Heart right ventricle (tissue), 16 donors: ENCODE measurements at regions not wholly inside any gene's neighbourhood (a gene's known extent, or its start where the extent isn't known, plus 50 kb on each side); places are given as distances from the start of the nearest gene placed in this dataset.
"Not testable (repeated sequence)": the region's sequence is repeated elsewhere in the genome, so short reads cannot be mapped to it uniquely, and the experiment has no call there.

Experiments
- ATAC-seq, 8 donors: fragments of 200-7000 bp; cut with Tn5 transposase; one replicate each; pipeline ENCODE4 v1.9.1; 2020; ENCODE audit warnings: mild to moderate bottlenecking in 8 of 8, moderate library complexity in 8 of 8, moderate number of reproducible peaks in 1 of 8
- DNase-seq, 2 donors: peaks; one replicate each; pipeline ENCODE4 v3.0.0-alpha.2; 2020
- H3K27ac ChIP-seq, 10 donors: fragments of 200-600 bp; sonication (generic) in 2 of 10; one replicate each; pipeline versions ENCODE4 v1.5.0 to v1.8.0; 2020 to 2022; ENCODE audit warnings: mild to moderate bottlenecking in 3 of 10
- H3K27me3 ChIP-seq, 7 donors: fragments of 200-600 bp; one replicate each; pipeline ENCODE4 v1.8.0; 2021 to 2022; ENCODE audit warnings: mild to moderate bottlenecking in 2 of 7
- H3K36me3 ChIP-seq, 9 donors: fragments of 200-600 bp; sonication (generic) in 1 of 9; one replicate each; pipeline versions ENCODE4 v1.5.0 to v1.8.0; 2020 to 2022; ENCODE audit warnings: mild to moderate bottlenecking in 2 of 9
- H3K4me1 ChIP-seq, 9 donors: fragments of 200-600 bp; sonication (generic) in 1 of 9; one replicate each; pipeline versions ENCODE4 v1.5.0 to v1.8.0; 2020 to 2022; ENCODE audit warnings: mild to moderate bottlenecking in 4 of 9
- H3K4me3 ChIP-seq, 10 donors: fragments of 200-600 bp; sonication (generic) in 2 of 10; one replicate each; pipeline versions ENCODE4 v1.5.0 to v1.8.0; 2020 to 2022; ENCODE audit warnings: mild to moderate bottlenecking in 7 of 10, moderate library complexity in 2 of 10
- H3K9me3 ChIP-seq, 11 donors: fragments of 200-600 bp in 10 of 11; sonication (generic) in 2 of 11; one replicate each; pipeline versions ENCODE4 v1.5.0 to v1.8.0; 2013 to 2022; ENCODE audit warnings: mild to moderate bottlenecking in 2 of 11, control low read depth in 1 of 11, moderate library complexity in 1 of 11
- WGBS, 2 donors: extraction: QIAGEN DNeasy Blood & Tissue Kit; methylation state at CpG; one replicate each; pipeline ENCODE4 v1.1.7; 2013; ENCODE audit warnings: inconsistent platforms in 1 of 2; 5-methylcytosine and 5-hydroxymethylcytosine counted together
- intact Hi-C, 10 donors: fragments of 100-400 bp; cut with DNase I; formaldehyde crosslinking; loops; one replicate each; pipeline versions ENCODE4 v1.11.1 to v1.14.2; 2022
- TF ChIP-seq, protein P1 (sequence below), 9 donors: fragments of 200-600 bp; sonication (generic) in 2 of 9; IDR thresholded peaks; one replicate each; pipeline versions ENCODE4 v1.5.0 to v1.8.0; 2021 to 2022; ENCODE audit warnings: antibody characterized with exemption in 9 of 9, mild to moderate bottlenecking in 5 of 9, moderate library complexity in 1 of 9
- donor health status: Arrhythmogenic right ventricular cardiomyopathy.
- donor health status: ischemic (EF 13 %, LVEDD 7.1; RV severe dilation, severe dysfunction).
- donor health status: healthy with polysubstance abuse.
- donor health status: DM: no; HTN: yes; CAD: no.
- donor health status: DM: no; HTN: no; CAD: no.
- donor health status: ischemic (EF 25% LVEDD 6.9; RV normal size, moderate dysfunction).
- donor health status: ischemic (EF 25% LVEDD 5.7; RV mildly dilated, moderate dysfunction).
- donor health status: healthy.
- donor health status: DM: yes; HTN: yes; CAD: no.
- donor health status: Ischemic cardiomyopathy.
- donor health status: ischemic (EF 35%, LVEDD 5.7; RV mildly dilated, moderate dysfunction).
- donor health status: nonischemic (EF 11% LVEDD 7.7; RV severe dilation, severe dysfunction).
- donor health status: DM: yes; HTN: yes; CAD: no.
- donor health status: PGD.
- donor health status: ischemic (EF 29% LVEDD 5.4; RV normal size, mild dysfunction).
- donor health status: nonischemic (EF 23%, LVEDD 6.1; RV moderate dilation, normal function).

DNA sequence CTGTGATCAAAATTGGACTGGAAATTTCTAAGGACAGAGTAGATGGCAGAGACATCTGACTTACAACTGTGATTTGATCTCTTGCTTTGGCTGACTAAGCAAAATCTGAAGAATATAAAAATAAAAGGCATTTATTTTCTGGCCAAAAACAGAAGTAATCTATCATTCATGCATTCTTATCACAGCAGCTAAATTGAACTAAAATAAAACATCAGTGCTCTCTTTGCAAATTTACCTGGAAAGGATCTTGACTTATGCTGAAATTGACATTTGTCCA, 81.4 kb upstream of the ZNF678 start:
- Histone ChIP-seq H3K4me3 (no peak overlapping the region), H3K27ac (no peak overlapping the region), H3K9me3 (no peaks in the 10 kb centered on the region), H3K27me3 (peaks cover 0 to 17% (median 0%) of the 10 kb centered on the region in 7 donors), H3K4me1 (no peaks in the 10 kb centered on the region), H3K36me3 (no peaks in the 10 kb centered on the region)
- intact Hi-C loops, result loop anchor here (2.0 to 10.0 kb wide), 11 partner anchors 60 to 480 kb away; partner anchors contain the start of genes WNT9A (in 4 of the 10), JMJD4 (in 1 of the 10) and SNAP47 (in 1 of the 10)
- DNase-seq, result no peak
- TF ChIP-seq, protein P1, sequence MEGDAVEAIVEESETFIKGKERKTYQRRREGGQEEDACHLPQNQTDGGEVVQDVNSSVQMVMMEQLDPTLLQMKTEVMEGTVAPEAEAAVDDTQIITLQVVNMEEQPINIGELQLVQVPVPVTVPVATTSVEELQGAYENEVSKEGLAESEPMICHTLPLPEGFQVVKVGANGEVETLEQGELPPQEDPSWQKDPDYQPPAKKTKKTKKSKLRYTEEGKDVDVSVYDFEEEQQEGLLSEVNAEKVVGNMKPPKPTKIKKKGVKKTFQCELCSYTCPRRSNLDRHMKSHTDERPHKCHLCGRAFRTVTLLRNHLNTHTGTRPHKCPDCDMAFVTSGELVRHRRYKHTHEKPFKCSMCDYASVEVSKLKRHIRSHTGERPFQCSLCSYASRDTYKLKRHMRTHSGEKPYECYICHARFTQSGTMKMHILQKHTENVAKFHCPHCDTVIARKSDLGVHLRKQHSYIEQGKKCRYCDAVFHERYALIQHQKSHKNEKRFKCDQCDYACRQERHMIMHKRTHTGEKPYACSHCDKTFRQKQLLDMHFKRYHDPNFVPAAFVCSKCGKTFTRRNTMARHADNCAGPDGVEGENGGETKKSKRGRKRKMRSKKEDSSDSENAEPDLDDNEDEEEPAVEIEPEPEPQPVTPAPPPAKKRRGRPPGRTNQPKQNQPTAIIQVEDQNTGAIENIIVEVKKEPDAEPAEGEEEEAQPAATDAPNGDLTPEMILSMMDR (IDR thresholded peaks at IDR 0.05), result no peak
- ATAC-seq, result no peak

DNA sequence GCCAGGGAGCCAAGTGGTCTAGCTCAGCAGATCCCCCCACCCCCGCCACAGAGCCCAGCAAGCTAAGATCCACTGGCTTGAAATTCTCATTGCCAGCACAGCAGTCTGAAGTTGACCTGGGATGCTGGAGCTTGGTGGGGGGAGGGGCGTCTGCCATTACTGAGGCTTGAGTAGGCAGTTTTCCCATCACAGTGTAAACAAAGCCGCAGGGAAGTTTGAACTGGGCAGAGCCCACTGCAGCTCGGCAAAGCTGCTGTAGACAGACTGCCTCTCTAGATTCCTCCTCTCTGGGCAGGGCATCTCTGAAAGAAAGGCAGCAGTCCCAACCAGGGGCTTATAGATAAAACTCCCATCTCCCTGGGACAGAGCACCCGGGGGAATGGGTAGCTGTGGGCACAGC, 89.3 kb upstream of the ZNF678 start:
- H3K36me3 ChIP-seq, DNase-seq, ATAC-seq, intact Hi-C loops, H3K27ac ChIP-seq, H3K4me1 ChIP-seq, H3K4me3 ChIP-seq: not testable (repeated sequence)
- WGBS, 2 donors, result 37% methylated on average over 5 of the region's 5 CpGs
- peaks cover 0 to 28% (median 17%) of the 10 kb centered on the region in 7 donors for H3K27me3 ChIP-seq
- H3K9me3 ChIP-seq, result peaks cover 0 to 14% (median 0%) of the 10 kb centered on the region in 11 donors

- 85 to 95% methylated on average over 1 of the region's 1 CpG for WGBS, 2 donors
- no peaks in the 10 kb centered on the region for H3K4me1 ChIP-seq
- intact Hi-C loops, result no loop called here
- no peak overlapping the region for H3K4me3 ChIP-seq
- H3K27me3 ChIP-seq, result peaks cover 0 to 28% (median 17%) of the 10 kb centered on the region in 7 donors
- H3K36me3 ChIP-seq, result no peaks in the 10 kb centered on the region
- DNase-seq (no peak), ATAC-seq (no peak)
- TF ChIP-seq, protein P1 (IDR thresholded peaks at IDR 0.05), result no peak
- peaks cover 0 to 14% (median 0%) of the 10 kb centered on the region in 11 donors for H3K9me3 ChIP-seq
- no peak overlapping the region for H3K27ac ChIP-seq
Measured at GRCh38 chr1:227472772-227473171, 90.6 kb upstream of the ZNF678 start.

DNA sequence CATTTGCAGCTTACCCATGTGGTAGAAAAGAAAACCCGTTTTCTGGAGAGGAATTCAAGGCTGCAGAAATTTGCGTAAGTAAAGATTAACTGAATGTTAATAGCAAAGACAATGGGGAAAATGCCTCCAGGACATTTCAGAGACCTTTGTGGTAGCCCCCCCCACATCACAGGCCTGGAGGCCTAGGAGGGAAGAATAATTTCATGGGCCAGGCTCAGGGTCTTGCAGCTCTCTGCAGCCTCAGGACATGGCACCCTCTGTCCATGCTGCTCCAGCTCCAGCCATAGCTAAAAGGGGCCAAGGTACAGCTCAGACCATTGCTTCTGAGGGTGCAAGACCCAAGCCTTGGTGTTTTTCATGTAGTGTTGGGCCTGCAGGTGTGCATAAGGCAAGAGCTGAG, 92.7 kb upstream of the ZNF678 start:
- no peaks in the 10 kb centered on the region for H3K36me3 ChIP-seq
- peaks cover 0 to 8% (median 0%) of the 10 kb centered on the region in 11 donors for H3K9me3 ChIP-seq
- TF ChIP-seq, protein P1 (IDR thresholded peaks at IDR 0.05), result no peak
- DNase-seq (no peak), ATAC-seq (no peak)
- H3K27ac ChIP-seq, result no peak overlapping the region
- peaks cover 0 to 25% (median 16%) of the 10 kb centered on the region in 7 donors for H3K27me3 ChIP-seq
- intact Hi-C loops, result no loop called here
- 95% methylated on average over 2 of the region's 2 CpGs for WGBS, 2 donors
- H3K4me3 ChIP-seq, result no peak overlapping the region
- no peaks in the 10 kb centered on the region for H3K4me1 ChIP-seq

- no peaks in the 10 kb centered on the region for H3K4me1 ChIP-seq
- DNase-seq, result no peak
Measured at GRCh38 chr1:227469708-227470107, 93.6 kb upstream of the ZNF678 start.

More at GRCh38 chr1:227469708-227470107, 93.6 kb upstream of the ZNF678 start:
- H3K27ac ChIP-seq, result no peak overlapping the region
- no peak for ATAC-seq
- intact Hi-C loops, result no loop called here
- H3K36me3 ChIP-seq, result no peaks in the 10 kb centered on the region
- TF ChIP-seq, protein P1 (IDR thresholded peaks at IDR 0.05), result no peak
- peaks cover 0 to 25% (median 14%) of the 10 kb centered on the region in 7 donors for H3K27me3 ChIP-seq
- H3K9me3 ChIP-seq, result peaks cover 0 to 8% (median 0%) of the 10 kb centered on the region in 11 donors
- H3K4me3 ChIP-seq, result no peak overlapping the region
- 52 to 56% methylated on average over 3 of the region's 3 CpGs for WGBS, 2 donors
